ENCODE measurements at regions not wholly inside any gene's neighbourhood (a gene's known extent, or its start where the extent isn't known, plus 50 kb on each side); places are given as distances from the start of the nearest gene placed in this dataset.
A peak's percentile ranks its signal among the peaks of the same experiment; 100 is the strongest.

DNA sequence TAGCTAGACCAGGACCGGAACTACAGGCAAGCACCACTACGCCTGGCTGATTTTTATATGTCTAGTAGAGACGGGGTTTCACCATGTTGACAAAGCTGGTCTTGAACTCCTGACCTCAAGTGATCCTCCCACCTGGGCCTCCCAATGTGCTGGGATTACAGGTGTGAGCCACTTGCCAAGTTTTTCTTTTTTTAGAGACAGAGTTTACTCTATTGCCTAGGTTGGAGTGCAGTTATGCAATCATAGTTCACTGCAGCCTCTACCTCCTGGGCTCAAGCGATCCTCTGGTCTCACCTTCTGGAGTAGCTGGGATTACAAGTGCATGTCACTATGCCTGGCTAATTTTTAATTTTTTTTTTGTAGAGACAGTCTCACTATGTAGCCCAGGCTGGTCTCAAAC, 201.5 kb upstream of the TBX3 start:
- DNase-seq: no peak

DNA sequence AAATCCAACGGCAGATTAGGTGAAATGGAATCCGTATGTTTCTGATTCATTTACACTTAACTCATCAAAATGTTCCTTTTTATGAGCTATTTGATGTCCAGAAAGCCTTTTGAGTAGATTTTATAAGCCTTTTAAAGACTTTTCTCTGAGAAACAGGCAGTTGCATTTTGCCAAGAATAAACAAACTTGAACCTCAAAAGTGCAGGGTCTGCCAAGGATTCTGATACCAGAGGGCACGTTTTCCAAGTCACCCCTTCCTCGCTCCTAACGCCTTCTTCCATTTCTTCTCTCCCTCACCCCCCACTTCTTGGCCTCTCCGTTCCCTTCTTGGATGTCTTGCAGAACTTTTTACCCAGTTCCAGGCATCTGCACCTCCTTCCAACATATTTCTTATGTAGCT, 200.6 kb upstream of the TBX3 start:
- DNase-seq: no peak

DNA sequence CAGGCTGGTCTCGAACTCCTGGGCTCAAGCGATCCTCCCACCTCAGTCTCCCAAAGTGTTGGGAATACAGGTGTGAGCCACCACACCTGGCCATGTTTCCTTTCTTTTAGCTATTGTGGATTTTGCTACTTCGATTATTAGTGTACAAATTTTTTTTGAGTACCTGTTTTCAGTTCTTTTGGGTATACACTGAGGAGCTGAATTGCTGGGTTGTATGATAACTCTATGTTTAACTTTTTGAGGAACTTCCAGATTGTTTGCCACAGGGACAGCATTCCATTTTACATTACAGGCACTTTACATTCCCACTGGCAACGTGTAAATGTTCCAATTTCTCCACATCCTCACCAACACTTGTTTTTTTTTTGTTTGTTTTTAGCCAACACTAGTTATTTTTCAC, 198.1 kb upstream of the TBX3 start:
- no peak for DNase-seq

DNA sequence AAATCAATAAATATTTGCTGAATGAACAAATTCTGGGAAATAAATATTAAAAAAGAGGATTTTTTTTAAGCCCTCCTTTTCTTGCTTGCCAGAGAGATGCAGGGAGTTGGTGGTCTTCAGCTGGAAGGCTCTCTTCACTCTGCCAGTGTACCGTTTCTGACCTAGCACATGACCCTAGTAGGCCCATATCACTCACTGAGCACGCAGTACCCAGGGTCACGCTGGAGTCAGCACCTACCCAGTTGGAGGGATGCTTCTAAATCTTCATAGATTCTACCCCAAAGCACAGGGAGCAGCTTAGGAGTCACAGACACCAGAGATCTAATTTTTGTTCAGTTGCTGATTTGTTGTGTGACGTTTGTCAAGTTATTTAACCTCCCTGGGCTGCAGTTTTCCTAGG, 195.4 kb upstream of the TBX3 start:
- no peak for DNase-seq

DNA sequence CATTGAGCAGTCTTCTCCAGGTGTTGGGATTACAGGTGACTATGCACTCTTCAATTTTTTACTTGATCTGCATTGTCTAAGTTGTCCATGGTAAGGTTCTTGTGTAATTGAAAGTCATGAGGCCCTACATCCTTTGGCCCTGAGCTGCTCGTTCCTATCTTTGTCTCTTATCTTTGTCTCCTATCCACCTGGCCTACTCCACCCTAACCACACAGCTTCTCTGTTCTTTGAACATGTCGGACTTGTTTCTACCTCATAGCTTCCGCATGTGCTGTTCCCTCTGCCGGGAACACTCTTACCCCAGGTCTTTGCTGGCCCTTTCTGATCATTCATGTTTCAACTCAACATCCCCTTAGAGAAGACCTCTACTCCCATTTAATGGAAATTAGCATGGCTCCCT, 194.8 kb upstream of the TBX3 start:
- DNase-seq: no peak

DNA sequence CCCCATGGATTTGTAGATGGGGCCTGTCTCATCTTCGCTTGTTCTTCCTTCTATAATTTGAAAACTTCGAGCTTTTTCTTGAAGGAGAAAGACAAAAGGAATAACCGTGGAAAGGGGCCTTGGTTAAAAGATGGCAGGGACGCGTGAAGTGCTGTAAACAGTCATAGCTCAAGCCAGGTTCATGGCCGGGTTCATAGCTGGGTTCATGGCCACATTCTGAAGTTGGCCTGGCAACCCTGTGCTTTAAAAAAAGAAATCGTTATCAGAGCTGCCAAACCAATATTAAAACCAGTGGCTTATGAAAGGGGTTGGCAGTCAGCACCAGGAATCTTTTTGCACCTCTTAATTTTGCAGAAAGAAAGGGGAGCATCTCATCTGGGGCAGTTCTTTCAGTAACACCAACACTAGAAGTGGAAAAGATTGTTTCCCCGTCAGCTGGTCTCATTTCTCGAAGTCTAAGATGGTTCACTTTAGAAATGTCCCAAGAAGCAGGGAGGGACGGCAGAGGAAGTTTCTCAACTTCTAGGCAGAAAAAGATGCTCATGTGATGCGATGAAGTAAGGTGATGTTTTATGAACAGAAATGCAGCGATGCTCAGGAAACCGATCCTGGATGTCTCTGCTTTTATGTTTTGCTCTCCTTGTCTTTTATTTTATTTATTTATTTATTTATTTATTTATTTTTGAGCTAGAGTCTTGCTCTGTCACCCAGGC, 193.1 kb upstream of the TBX3 start:
- DNase-seq: no peak

DNA sequence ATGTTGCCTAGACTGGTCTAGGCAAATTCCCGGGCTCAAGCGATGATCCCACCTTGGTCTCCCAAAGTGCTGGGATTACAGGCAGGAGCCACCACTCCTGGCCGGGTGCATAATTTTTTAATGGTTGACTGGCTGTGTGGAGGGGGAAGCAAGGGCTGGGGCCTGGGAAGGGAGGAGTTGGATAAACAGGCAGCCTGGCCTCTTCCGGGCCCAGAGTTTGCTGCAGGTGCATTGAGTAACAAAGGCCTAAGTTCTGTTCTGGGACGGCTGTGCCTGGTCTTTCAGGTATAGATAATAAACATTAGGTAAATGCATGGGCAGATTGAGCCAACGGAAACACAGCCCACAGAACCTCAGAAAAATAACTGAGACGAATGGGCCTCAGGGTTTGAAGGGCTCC, 191.3 kb upstream of the TBX3 start:
- DNase-seq: no peak

DNA sequence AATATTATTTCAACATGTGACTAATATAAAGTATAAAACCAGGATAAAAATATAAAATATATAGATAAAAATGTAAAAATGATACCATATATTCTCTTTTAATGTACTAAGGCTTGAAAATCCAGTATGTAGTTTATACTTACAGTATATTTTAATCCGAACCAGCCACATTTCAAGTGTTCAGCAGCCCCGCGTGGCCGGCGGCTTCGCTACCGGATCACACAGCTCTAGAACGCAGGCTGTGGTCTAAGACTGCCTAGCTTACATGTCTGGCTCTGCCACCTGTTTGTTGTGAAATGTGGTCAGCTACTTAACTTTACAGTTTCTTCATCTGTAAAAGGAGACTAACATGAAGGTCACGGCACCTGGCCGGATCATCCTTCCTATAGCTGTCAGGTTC, 189.7 kb upstream of the TBX3 start:
- DNase-seq: no peak

DNA sequence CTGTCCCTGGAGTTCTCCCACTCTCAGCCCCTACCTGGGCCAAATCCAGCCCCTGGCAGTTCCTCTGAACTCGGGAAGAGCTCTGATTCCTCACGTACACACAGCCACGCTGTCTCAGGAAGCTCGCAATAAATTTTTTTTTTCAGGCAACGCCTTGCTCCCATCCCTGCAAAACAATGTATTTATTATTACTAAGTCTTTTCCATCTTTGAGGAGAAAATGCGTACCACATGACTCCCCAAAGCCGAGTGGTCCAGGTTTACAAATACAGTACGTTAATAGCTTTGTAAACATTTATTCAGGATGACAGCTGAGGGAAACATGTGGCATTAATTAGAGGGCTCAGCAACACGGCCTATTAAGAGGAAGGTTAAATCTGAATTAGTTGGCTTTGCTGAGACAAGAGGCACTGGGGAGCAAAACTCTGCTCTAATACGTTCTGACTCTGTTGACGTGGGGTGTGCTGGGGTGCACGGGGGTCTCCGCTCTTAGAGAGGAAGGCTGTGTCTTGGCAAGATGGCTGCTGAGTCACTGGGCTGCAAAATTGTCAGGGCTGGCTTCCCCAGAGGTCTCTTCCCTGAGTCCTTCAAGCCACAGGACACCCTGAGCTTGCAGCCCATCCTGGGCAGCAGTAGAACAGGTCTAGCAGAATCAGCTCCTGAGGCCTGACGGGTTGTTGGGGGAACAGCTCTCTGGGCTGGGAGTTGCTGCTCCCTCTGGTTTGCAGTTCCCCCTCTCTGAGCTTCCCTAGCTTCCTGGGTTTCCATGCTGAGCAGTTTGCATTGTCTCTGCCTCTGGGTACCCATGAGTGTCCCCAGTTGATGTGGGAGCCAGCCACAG, 185.2 kb upstream of the TBX3 start:
- DNase-seq: peak; percentile 93

DNA sequence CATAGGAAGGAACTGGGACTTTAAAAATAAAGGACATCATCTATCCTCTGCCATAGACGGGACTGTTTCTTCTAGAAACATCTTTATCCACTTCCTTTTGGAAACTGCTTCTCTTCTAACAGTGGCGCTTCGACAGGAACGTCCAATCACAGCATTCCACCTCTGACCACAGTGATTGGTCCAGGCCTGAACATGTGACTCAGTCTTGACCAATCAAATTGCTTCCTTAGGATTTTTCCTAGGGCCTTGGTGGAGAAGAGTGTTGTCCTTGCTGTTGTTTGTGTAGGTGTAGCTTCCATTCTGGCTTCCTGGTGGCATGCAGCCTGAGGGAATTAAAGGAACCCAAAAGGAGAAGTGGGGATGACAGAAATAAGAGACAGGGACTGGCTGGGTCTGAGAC, 182.4 kb upstream of the TBX3 start:
- no peak for DNase-seq

DNA sequence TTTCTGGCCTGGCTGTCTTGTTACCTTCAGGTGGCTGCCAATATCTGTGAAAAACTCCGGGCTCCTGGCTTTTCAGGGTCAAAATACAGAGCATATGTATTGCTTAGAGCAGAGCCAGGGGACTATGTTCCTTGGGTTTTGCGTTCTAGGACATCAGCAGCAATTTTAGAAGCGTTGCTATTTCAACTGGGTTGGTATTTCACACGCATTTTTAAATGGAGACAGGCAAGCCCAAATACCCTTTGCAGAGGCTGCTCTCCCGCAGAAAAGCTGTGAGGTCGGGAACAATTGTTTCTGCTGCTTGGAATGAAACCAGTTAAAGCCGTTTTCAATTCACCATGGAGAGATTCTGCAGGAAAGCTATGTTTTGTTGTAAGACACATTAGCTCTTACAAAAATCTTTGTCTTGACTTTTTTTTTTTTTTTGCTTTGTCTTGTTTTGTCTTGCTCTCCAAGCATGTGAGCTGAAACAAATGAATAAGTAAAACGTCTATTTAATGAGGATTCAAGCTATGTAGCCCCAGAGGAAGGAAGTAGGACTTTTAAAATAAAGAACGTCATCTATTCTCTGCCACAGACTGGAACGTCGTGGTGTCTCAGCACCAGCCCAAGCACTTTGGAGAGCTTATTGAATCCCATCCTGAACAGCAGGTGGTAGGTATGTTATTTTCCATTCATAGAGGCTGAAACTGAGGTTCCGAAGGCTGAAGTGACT, 181.0 kb upstream of the TBX3 start:
- DNase-seq: peak; percentile 63

DNA sequence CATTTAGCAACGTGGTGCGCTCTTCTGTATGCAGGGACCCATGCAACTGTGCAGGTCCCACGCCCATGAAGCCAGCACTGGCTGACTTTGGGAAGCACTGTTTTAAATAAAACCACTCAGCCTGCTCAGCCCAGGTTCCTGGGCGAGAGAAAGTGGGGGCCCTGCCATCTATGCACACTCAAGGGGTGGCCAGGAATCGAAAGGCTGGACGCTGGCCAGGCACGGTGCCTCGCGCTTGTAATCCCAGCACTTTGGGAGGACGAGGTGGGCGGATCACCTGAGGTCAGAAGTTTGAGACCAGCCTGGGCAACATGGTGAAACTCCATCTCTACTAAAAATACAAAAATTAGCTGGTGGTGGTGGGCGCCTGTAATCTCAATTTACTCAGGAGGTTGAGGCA, 179.9 kb upstream of the TBX3 start:
- no peak for DNase-seq

DNA sequence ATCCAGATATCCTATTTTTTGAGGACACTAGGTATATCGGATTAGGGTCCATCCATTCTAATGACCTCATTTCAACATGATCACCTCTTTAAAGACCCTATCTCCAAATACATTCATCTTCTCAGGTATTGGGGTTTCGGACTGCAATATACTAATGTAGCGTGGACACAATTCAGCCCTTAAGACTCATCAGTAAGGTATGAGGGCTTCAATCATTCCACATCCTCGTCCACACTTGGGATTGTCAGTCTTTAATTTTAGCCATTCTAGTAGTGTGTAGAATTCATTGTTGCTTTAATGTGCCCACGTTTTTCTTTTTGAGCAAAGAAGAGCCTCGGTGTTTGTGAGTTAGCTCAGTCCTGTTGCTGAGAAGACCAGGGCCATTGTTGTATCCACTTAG, 177.0 kb upstream of the TBX3 start:
- no peak for DNase-seq

DNA sequence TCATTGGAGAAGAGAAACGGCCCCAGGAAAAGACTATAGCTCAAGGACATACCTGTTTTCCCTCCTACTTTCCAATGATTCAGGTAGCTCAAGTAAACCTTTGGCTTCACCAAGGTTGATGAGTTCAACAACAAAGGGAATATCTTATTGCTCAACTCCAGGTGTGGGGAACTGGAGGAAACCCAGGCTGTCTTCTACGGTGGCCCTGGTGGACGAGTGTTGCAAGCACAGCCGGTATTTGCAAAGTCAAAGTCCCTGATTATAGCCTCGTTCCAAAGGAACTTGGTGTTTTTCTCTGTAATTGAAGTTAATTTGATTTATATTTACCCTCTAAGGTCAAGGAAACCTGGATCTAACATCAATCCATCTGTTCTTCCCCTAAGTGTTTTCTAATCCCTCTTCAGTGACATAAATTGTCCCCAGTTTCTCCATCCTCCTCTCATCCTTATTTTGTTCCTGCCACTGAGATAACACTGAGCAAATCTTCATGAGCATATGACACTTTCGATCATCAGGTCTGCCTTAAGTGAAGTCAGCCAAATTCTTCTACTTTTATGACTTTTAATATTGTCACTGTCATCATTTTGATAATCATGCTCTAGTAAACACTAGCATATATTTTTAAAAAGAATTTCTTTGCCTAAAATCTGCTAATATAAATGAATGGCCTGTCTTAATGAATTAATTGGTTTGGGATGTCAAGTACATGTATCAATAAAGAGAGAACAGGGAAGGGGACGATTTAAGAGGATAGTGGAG, 174.6 kb upstream of the TBX3 start:
- DNase-seq: no peak

DNA sequence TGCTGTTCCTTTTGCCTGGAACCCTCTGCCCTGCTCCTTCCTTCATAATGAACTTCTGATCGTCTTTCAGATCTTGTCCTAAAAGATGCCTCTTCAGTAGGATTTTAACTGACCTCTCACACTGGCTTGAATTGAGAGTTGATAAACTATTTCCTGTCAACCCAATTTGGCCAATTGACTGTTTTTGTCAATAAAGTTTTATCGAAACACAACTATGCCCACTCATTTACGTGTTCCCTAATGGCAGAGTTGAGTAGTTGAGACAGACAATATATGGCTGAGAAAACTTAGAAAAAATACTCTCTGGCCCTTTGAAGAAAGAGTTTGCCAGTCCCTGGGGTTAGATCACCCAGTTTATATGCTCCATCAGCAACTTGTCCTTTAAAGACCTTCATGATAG, 171.7 kb upstream of the TBX3 start:
- DNase-seq: no peak

DNA sequence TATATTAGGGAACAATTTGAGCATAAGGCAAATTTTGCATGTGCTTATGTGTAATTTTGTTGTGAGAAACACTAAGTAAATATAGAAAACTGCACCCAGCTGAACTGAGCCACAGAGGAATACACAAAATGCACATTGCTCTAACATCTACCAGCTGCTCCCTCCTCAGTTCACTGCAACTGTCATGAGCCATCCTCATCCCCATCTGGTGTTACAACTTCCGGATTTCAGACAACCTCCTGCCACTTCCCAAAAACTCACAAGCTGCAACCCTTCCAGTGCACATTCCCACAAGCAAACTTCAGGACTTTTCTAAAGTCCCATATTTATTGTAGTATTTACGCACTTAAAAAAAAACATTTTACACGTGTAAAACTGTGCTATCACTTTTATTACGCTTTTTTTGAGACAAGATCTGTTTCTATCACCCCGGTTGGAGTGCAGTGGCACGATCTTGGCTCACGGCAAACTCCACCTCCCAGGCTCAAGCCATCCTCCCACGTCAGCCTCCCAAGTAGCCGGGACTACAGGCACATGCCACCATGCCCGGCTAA, 169.1 kb upstream of the TBX3 start:
- DNase-seq: peak; percentile 87

DNA sequence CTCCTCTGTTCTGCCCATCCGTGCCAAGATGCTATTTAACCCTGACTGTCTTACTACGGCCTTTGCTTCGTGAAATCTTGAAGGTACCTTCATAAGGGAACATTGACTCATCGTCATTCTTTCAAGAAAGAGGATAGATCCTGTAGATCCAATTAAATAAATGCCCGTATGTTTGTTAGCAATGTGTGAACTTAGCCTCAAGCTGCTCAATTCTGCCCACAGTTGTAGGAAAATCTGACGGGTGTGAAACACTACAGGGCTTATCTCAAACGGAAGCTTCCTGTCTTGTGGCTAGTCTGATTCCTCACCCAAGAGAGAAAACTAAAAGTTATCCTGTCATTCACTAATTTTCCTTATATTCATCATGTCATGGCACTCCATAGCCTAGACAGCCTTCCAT, 168.0 kb upstream of the TBX3 start:
- no peak for DNase-seq

DNA sequence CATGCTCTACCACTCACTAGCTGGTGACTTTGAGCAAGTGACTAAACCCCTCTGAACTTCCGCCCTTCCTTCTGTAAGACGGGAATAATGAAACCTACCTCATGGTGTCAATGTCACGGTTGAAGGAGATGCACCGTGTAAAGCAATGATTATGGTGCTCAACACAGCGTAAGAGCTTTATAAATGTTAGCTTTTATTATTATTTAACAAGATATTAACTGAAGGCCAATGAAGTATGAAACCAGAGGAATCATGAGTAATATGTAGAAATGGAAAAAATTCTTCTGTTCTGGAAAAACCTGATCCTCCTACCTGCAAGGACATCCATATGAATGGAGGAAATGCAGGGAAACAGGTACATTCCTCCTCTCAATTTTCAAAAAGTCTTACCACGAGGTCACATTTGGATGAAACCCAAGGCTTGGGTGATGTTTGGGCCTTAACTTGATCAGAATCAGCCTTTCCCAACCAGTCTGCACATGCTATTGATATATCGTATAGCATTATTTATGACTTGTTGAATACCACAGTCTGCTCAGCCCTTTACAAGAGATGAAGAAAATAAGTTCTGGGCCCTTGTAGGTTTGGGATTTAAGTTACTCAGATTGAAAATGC, 166.8 kb upstream of the TBX3 start:
- no peak for DNase-seq

DNA sequence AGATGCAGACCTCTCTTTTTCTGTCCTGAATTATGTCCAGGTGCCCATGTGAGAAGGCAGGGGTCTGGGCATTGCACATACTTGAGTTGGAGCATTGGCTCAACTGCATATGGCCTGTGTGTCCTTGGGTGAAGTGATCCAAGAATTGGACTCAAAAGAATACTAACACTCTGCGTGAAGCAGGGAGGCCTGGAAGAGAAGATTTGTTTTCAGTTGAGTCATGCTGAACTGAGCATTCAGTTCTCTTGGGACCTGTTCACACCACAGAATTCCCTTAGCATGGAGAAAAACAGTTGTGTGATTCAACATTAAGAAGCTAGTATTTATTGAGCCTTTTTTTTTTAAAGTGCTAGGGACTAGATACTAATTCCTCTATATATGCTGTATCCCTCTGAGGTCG, 164.7 kb upstream of the TBX3 start:
- peak; percentile 69 for DNase-seq

DNA sequence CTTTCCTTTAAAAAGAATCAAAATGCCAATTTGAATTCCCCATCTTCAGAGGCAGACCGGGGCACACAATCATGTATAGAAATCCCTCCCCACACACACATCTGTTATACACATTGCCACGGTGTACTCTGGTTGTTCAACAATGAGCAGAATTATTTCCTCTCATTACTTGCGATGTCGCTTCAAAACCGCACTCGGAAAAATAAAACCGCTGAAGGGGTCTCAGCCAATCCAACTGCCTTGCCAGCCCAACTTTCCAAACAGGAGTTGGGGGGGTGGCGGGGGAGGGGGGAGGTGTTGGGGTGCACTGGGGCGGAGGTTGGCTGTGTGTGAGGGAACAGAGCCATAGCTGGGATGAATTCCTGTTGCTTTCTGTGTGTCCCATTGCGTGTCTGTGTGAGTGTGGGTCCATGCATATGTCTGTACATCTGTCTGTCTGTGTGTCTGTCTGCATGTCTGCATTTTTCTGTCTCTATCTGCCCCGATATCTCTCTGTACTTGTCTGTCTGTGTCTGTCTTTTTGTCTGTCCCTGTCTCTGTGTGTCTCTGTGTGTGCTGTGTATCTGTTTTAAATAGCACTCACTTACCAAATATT, 163.6 kb upstream of the TBX3 start:
- peak; percentile 80 for DNase-seq

DNA sequence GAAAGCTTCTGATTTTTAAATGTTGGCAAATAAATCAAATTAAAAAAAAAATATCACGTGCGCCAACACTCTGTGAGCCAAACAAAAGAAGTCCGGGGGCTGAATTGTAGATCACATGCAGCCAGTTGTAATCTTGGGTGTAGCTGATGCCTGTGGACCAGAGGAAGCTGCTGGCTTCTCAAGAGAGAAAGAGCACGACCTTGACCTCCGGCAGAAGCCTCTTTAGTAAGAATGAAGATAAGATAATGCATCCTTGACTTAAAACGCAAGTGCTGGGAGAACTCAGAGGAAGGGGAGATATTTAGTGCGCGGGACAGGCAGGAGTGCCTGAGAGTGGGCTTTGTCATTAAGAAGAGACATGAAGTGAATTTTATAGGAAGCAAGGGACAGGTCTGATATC, 162.8 kb upstream of the TBX3 start:
- DNase-seq: no peak

Data from skin of body (tissue), 1 donor.